GM21786 (cell line): ENCODE measurements at regions not wholly inside any gene's neighbourhood (a gene's known extent, or its start where the extent isn't known, plus 50 kb on each side); places are given as distances from the start of the nearest gene placed in this dataset.
"Not testable (repeated sequence)": the region's sequence is repeated elsewhere in the genome, so short reads cannot be mapped to it uniquely, and the experiment has no call there.

Source experiments
- ATAC-seq: cut with Tn5 transposase; IDR thresholded peaks from one replicate; pipeline ENCODE4 v1.9.1; 2021; ENCODE audit not compliant: unreplicated experiment

DNA sequence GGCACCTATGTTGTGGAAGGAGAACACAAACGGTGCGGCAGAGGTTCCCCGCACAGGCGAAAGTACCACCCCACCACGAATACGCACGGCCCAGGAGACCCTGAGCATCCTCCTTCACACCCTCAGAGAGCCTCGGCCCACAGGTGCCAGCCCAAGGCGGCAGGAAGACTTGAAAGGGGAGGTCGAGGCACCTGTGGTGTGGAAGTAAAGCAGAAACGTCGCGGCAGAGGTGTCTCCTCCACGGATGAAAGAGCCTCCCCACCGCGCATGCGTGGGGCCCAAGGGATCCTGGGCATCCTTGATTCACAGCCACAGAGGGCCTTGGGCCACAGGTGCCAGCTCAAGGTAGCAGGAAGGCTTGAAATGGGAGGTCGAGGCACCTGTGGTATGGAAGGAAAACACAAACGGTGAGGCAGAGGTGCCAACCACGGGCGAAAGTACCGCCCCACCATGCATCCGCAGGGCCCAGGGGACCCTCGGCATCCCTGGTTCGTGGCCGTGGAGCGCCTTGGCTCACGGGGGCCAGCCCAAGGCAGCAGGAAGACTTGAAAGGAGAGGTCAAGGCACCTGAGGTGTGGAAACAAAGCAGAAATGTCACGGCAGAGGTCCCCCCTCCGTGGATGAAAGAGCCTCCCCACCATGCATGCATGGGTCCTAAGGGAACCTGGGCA is 380.1 kb downstream of the ALG10 start:
- no peak for ATAC-seq

DNA sequence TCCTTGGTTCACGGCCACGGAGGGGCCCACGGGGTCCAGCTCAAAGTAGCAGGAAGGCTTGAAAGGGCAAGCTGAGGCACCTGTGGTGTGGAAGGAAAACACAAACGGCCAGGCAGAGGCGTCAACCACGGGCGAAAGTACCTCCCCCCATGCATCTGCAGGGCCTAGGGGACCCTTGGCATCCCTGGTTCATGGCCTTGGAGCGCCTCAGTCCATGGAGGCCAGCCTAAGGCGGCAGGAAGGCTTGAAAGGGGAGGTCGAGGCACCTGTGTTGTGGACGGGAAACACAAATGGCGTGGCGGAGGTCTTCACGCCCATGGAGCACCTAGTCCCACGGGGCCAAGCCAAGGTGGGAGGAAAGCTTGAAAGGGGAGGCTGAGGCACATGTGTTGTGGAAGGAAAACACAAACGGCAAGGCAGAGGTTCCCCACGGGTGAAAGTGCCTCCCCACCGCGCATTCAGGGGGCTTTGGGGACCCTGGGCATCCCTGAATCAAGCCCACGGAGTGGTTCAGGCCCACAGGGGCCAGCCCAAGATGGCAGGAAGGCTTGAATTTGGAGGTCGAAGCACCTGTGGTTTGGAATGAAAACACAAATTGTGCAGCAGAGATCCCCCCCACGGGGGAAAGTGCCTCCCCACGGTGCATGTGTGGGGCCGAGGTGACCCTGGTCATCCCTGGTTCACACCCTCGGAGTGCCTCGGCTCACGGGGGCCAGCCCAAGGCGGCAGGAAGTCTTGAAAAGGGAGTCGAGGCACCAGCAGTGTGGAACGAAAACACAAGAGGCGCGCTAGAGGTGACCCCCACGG is 380.8 kb downstream of the ALG10 start:
- ATAC-seq: no peak

DNA sequence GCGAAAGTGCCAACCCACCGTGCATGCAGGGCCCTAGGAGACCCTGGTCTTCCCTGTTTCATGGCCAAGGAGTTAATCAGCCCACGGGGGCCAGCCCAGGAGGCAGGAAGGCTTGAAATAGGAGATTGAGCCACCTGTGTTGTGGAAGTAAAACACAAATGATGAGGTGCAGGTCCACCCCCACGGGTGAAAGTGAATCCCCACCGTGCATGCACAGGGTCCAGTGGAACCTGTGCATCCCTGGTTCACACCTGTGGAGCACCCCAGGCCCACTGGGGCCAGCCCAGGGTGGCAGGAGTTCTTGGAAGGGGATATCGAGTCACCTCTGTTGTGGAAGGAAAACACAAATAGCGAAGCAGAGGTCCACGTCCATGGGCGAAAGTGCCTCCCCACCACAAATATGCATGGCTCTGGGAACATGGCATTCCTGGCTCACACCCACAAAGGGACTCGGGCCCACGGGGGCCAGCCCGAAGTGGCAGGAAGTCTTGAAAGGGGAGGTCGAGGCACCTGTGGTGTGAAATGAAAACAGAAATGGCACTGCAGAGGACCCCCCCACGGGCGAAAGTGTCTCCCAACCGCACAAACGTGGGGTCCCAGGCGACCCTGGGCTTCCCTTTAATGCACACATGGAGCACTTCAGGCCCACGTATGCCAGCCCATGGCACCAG is 381.5 kb downstream of the ALG10 start:
- ATAC-seq: no peak

DNA sequence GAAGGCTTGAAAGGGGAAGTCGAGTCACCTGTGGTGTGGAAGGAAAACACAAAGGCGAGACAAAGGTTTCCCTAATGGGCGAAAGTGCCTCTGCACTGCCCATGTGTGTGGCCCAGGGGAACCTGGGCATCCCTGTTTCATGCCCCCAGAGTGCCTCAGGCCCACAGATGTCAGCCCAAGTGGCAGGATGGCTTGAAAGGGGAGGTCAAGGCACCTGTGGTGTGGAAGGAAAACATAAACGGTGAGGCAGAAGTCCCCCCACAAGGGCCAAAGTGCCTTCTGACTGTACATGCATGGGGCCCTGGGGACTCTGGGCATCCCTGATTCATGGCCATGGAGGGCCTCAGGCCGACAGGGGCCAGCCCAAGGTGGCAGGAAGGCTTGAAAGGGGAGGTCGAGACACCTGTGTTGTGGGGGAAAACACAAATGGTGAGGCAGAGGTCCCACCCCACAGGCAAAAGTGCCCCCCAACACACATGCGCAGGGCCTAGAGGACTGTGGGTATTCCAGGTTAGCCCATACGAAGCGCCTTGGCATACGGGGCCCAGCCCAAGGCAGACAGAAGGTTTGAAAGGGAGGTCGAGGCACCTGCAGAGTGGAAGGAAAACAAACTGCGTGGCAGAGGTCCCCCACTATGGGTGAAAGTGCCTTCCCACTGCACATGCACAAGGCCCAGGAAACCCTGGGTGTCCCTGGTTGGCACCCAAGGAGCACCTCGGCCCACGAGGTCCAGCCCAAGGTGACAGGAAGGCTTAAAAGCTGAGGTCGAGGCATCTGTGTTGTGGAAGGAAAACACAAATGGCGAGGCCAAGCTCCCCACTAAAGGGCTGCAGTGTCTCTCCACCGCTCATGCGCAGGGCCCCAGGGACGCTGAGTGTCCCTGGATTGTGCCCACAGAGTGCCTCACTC is 382.3 kb downstream of the ALG10 start:
- no peak for ATAC-seq

DNA sequence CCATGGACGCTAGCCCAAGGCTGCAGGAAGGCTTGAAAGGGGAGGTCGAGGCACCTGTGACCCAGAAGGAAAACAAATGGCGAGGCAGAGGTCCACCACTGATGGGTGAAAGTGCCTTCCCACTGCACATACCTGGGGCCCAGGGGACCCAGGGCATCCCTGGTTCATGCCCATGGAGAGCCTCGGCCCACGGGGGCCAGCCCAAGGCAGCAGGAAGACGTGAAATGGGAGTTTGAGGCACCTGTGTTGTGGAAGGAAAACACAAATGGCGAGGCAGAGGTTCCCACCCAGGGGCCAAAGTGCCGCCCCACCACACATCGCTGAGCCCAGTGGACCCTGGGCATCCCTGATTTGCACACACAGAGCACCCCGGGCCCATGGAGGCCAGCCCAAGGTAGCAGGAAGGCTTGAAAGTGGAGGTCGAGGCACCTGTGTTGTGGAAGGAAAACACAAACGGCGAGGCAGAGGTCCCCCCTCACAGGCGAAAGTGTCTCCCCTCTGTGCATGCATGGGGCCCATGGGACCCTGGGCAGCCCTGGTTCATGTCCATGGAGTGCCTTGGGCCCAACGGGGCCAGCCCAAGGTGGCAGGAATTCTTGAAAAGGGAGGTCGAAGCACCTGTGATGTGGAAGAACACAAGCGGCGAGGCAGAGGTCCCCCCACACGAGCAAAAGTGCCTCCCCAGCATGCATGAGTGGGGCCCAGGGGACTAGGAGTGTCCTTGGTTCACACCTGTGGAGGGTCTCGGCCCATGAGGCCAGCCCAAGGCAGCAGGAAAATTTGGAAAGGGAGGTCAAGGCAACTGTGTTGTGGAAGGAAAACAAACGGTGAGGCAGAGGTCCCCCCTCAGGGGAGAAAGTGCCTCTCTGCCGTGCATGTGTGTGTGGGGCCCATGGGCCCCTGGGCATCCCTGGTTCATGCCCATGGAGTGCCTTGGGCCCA is 383.3 kb downstream of the ALG10 start:
- ATAC-seq: no peak

DNA sequence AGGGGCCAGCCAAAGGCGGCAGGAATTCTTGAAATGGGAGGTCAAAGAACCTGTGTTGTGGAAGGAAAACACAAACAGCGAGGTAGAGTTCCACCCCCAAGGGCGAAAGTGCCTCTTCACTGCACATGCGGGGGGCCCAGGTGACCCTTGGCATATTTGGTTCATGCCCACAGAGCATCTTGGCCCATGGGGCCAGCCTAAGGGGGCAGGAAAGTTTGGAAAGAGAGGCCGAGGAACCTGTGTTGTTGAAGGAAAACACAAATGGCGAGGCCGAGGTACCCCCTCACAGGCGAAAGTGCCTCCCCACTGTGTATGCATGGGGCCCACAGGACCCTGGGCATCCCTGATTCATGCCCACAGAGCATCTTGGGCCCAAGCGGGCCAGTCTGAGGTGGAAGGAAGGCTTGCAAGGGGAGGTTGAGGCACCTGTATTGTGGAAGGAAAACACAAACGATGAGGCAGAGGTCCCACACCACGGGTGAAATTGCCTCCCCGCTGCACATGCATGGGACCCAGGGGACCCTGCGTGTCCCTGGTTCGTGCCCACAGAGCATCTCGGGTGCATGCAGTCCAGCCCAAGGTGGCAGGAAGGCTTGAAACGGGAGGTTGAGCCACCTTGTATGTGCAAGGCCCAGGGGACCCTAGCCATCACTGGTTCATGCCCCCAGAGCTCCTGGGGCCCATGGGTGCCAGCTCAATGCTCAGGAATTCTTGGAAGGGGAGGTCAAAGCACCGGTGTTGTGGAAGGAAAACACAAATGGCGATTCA is 384.1 kb downstream of the ALG10 start:
- ATAC-seq: no peak

DNA sequence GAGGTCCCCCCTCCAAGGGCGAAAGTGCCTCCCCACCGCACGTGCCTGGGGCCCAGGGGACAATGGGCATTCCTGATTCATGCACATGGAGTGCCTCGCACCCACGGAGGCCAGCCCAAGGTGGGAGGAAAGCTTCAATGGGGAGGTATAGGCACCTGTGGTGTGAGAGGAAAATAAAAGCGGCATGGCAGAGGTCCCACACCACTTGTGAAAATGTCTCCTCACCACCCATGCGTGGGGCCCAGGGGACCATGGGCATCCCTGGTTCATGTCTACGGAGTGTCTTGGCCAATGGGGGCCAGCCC is 384.7 kb downstream of the ALG10 start:
- no peak for ATAC-seq

DNA sequence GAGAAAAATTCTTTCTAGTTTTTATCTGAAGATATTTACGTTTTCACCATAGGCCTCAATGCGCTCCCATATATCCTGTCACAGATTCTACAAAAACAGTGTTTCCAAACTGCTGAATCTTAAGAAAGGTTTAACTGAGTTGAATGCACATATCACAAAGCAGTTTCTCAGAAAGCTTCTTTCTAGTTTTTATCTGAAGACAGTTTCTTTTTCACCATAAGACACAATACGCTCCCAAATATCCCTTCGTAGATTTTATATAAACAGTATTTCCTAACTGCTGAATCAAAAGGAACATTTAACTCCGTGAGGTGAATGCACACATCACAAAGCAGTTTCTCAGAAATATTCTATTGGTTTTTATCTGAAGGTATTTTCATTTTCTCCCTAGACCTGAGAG is 385.5 kb downstream of the ALG10 start:
- no peak for ATAC-seq

DNA sequence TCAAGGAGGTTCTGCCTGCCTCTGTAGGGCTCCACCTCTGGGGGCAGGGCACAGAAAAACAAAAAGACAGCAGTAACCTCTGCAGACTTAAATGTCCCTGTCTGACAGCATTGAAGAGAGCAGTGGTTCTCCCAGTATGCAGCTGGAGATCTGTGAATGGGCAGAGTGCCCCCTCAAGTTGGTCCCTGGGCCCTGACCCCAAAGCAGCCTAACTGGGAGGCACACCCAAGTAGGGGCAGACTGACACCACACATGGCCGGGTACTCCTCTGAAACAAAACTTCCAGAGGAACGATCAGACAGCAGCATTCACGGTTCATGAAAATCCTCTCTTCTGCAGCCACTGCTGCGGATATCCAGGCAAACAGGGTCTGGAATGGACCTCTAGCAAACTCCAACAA is 409.2 kb downstream of the ALG10 start:
- not testable (repeated sequence) for ATAC-seq
